GM12874 (cell line): ENCODE measurements at regions not wholly inside any gene's neighbourhood (a gene's known extent, or its start where the extent isn't known, plus 50 kb on each side); places are given as distances from the start of the nearest gene placed in this dataset.

Experiments used
- CTCF ChIP-seq: IDR thresholded peaks from 2 replicates; pipeline ENCODE4 v1.5.1; 2011; ENCODE audit warnings: low read depth, mild to moderate bottlenecking, control low read depth, low read length, moderate library complexity; ENCODE audit not compliant: insufficient read depth

- no peak for TF ChIP-seq CTCF
Measured at GRCh38 chr12:17204289-17205054, 598.5 kb upstream of the LMO3 start.

- TF ChIP-seq CTCF: no peak
Measured at GRCh38 chr12:17203497-17203896, 597.5 kb upstream of the LMO3 start.

- TF ChIP-seq CTCF: no peak
Measured at GRCh38 chr12:17197971-17198370, 592.0 kb upstream of the LMO3 start.

GRCh38 chr12:17192721-17193120, 586.8 kb upstream of the LMO3 start:
- TF ChIP-seq CTCF: no peak

GRCh38 chr12:17169726-17170471, 563.9 kb upstream of the LMO3 start:
- no peak for TF ChIP-seq CTCF

- TF ChIP-seq CTCF: no peak
Measured at GRCh38 chr12:17159506-17160300, 553.7 kb upstream of the LMO3 start.

GRCh38 chr12:17158201-17158600, 552.2 kb upstream of the LMO3 start:
- no peak for TF ChIP-seq CTCF
